ENCODE measurements at regions not wholly inside any gene's neighbourhood (a gene's known extent, or its start where the extent isn't known, plus 50 kb on each side); places are given as distances from the start of the nearest gene placed in this dataset.

- H3K27ac Mint-ChIP-seq = no peak overlapping the region
- 29% methylated on average over 11 of the region's 13 CpGs for WGBS (ENCODE audit: insufficient coverage)
- CTCF ChIA-PET = no interaction called here
- Histone ChIP-seq H3K79me2 (ENCODE audit: control insufficient read depth, insufficient read depth, low read length) (no peaks in the 10 kb centered on the region), H2AFZ (ENCODE audit: insufficient read depth, low read depth, low read length, poor library complexity, severe bottlenecking) (no peak overlapping the region), H3K27ac (ENCODE audit: low read length in 2 of 2) (no peak overlapping the region), H3K27me3 (replicated peaks in 1 of 4; ENCODE audit: control extremely low read depth in 1 of 4, control insufficient read depth in 3 of 4, insufficient read depth in 4 of 4, low read length in 3 of 4) (no peaks in the 10 kb centered on the region), H3K4me3 (ENCODE audit: control extremely low read depth in 1 of 5, extremely low read depth in 1 of 5, insufficient read depth in 1 of 5, low read depth in 2 of 5, low read length in 4 of 5) (peak overlapping the region in 1 of 5 experiments; percentile 31), H3K4me1 (ENCODE audit: control insufficient read depth in 2 of 2, insufficient read depth in 2 of 2, low read length in 2 of 2) (peaks cover 0 to 7% of the 10 kb centered on the region in 2 donors), H3K36me3 (replicated peaks in 1 of 2; ENCODE audit: control extremely low read depth in 1 of 2, control insufficient read depth in 1 of 2, extremely low read depth in 1 of 2, insufficient read depth in 2 of 2, low read length in 1 of 2) (no peaks in the 10 kb centered on the region), H4K20me1 (ENCODE audit: control insufficient read depth, insufficient read depth, low read length, poor library complexity, severe bottlenecking) (no peaks in the 10 kb centered on the region), H3K4me2 (replicated peaks; ENCODE audit: low read depth, low read length, poor library complexity, severe bottlenecking) (no peak overlapping the region), H3K9ac (ENCODE audit: low read length) (no peak overlapping the region), H3K9me3 (ENCODE audit: control extremely low read depth in 1 of 3, control insufficient read depth in 2 of 3, insufficient read depth in 1 of 3, low read length in 2 of 3) (no peaks in the 10 kb centered on the region)
- POLR2A ChIA-PET = no interaction called here
- no peak for TF ChIP-seq EZH2 (IDR thresholded peaks at IDR 0.05; ENCODE audit: borderline replicate concordance, insufficient read depth, low read depth, low read length, poor library complexity, severe bottlenecking)
- TF ChIP-seq CTCF (IDR thresholded peaks at IDR 0.05) = no peak
- no peak overlapping the region for H3K4me3 Mint-ChIP-seq
- no peaks in the 10 kb centered on the region for H3K9me3 Mint-ChIP-seq (ENCODE audit: insufficient read depth)
- ATAC-seq (ENCODE audit: low read depth) (no peak), DNase-seq (no peak)
- intact Hi-C loops (cut with micrococcal nuclease) = no loop called here
- peaks cover 22% of the 10 kb centered on the region for H3K27me3 Mint-ChIP-seq
- peaks cover 8% of the 10 kb centered on the region for H3K4me1 Mint-ChIP-seq
Observed at GRCh38 chr1:91591175-91591974, 90.7 kb downstream of the CDC7 start.

DNA sequence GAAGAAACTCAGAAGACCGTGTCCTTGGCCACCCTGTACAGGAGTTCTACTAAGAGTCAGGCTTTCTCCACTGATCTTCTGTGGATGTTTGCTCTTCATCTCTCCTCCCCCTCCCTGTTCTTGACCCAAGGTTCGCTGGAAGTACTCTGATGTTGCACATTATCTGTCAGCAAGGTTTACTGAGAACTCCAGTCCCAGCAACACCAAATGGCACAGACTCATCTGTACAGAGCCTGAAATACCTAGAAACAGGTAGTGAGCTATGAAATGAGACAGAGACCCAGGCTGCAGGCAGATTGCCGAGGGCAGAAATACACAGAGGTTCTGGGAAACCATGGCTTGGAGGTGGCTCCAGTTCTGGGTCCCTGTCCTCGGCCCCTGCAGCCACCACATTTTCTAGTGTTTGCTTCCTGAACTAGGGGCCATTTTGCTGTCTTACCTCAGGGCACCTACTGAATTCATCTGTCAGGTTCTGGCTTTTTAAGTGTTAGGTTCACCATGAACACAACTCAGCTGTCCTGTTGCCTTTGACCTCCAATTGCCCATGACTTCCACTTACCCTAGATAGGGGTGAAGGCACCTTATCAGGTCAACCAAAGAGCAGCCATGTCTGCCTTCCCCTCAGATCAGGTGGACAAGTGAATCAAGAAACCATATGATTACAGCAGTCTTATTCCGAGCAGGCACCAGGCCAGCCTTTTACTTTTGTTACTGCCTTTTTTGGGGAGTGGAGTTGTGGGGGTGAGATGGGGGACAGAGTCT, 92.2 kb downstream of the CDC7 start:
- Histone ChIP-seq H3K9me3 (ENCODE audit: control extremely low read depth in 1 of 3, control insufficient read depth in 2 of 3, insufficient read depth in 1 of 3, low read length in 2 of 3) (no peaks in the 10 kb centered on the region), H3K36me3 (replicated peaks in 1 of 2; ENCODE audit: control extremely low read depth in 1 of 2, control insufficient read depth in 1 of 2, extremely low read depth in 1 of 2, insufficient read depth in 2 of 2, low read length in 1 of 2) (no peaks in the 10 kb centered on the region), H3K79me2 (ENCODE audit: control insufficient read depth, insufficient read depth, low read length) (no peaks in the 10 kb centered on the region), H3K27ac (ENCODE audit: low read length in 2 of 2) (no peak overlapping the region), H2AFZ (ENCODE audit: insufficient read depth, low read depth, low read length, poor library complexity, severe bottlenecking) (no peak overlapping the region), H3K9ac (ENCODE audit: low read length) (no peak overlapping the region), H3K4me3 (ENCODE audit: control extremely low read depth in 1 of 5, extremely low read depth in 1 of 5, insufficient read depth in 1 of 5, low read depth in 2 of 5, low read length in 4 of 5) (no peak overlapping the region), H3K4me2 (replicated peaks; ENCODE audit: low read depth, low read length, poor library complexity, severe bottlenecking) (no peak overlapping the region), H3K27me3 (replicated peaks in 1 of 4; ENCODE audit: control extremely low read depth in 1 of 4, control insufficient read depth in 3 of 4, insufficient read depth in 4 of 4, low read length in 3 of 4) (no peaks in the 10 kb centered on the region), H3K4me1 (ENCODE audit: control insufficient read depth in 2 of 2, insufficient read depth in 2 of 2, low read length in 2 of 2) (peaks cover 0 to 7% of the 10 kb centered on the region in 2 donors), H4K20me1 (ENCODE audit: control insufficient read depth, insufficient read depth, low read length, poor library complexity, severe bottlenecking) (no peaks in the 10 kb centered on the region)
- ChIA-PET CTCF (no interaction called here), POLR2A (no interaction called here)
- TF ChIP-seq EZH2 (IDR thresholded peaks at IDR 0.05; ENCODE audit: borderline replicate concordance, insufficient read depth, low read depth, low read length, poor library complexity, severe bottlenecking) = no peak
- no peak for TF ChIP-seq CTCF (IDR thresholded peaks at IDR 0.05)
- Mint-ChIP-seq H3K4me3 (no peak overlapping the region), H3K27me3 (peaks cover 16% of the 10 kb centered on the region), H3K27ac (no peak overlapping the region), H3K9me3 (ENCODE audit: insufficient read depth) (no peaks in the 10 kb centered on the region), H3K4me1 (peaks cover 8% of the 10 kb centered on the region)
- 100% methylated on average over 4 of the region's 5 CpGs for WGBS (ENCODE audit: insufficient coverage)
- DNase-seq (no peak), ATAC-seq (ENCODE audit: low read depth) (no peak)
- intact Hi-C loops (cut with micrococcal nuclease) = no loop called here
